H7 (cell line): ENCODE measurements at regions not wholly inside any gene's neighbourhood (a gene's known extent, or its start where the extent isn't known, plus 50 kb on each side); places are given as distances from the start of the nearest gene placed in this dataset.
A peak's percentile ranks its signal among the peaks of the same experiment; 100 is the strongest.

ENCODE experiments used
- DNase-seq: peaks from one replicate; pipeline ENCODE4 v3.0.0; 2012
- H3K27me3 ChIP-seq: 2 replicates; pipeline ENCODE4 v1.6.0; 2011; ENCODE audit warnings: mild to moderate bottlenecking, low read length; ENCODE audit not compliant: control insufficient read depth, insufficient read depth
- H3K36me3 ChIP-seq: replicated peaks from 2 replicates; pipeline ENCODE4 v1.5.1; 2011; ENCODE audit warnings: low read length; ENCODE audit not compliant: control insufficient read depth, insufficient read depth
- H3K4me3 ChIP-seq: 2 replicates; pipeline ENCODE4 v1.5.1; 2011; ENCODE audit warnings: low read depth, mild to moderate bottlenecking, control low read depth, low read length, moderate library complexity; ENCODE audit not compliant: insufficient read depth

DNA sequence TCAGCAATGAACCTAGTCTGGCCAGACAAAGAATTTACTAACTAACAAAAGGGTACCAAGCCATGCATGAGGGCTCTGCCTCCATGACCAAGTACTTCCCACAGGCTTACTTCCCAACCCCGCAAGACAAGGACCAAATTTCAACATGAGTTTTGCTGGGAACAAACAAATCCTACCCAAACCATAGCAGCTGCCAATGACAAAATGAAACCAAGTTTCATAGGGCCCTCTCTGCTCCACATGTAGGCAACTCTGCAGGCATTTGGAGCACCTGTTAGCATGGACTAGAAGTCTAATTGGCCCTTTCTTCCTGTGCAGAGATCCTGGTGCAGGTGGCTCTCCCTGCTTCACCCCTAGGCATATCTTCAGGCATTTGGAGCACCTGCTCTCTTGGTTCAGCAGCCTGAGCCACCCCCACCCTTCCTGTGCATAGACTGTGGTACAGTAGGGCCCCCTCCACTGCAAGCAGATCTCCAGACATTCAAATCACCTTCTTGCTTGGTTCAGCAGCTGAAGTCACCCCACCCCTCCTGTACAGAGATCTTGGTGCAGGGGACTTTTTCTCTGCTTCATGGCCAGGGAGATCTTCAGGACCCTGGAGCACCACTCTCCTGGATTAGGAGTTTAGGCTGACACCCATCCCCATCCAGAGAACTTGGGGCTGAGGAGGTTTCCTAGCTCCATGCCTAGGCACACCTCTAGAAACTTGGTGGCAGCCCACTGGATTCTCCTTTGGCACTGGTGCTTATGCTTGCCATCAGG is 308.7 kb downstream of the RPAP3 start:
- H3K4me3 ChIP-seq: no peak overlapping the region
- DNase-seq: no peak
- H3K27me3 ChIP-seq: no peaks in the 10 kb centered on the region
- H3K36me3 ChIP-seq: no peaks in the 10 kb centered on the region

DNA sequence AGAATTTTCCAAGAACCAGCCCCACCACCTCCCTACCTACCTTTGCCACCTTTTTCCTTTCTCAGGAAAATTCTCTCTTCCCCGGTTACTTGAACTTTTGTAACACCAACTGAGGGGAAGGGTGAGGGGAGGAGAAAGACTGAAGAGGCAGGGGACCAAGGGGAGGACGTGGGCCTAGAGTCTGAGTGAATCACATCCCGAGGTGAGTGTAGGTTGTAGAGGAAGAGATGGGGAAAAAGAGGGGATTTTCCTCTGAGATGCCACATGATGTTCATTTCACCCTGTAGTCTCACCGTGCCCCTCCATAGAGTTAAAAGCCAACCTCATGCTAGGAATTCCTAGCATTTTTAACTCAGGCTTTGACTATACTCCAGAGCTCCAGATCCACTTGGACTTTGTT is 311.8 kb downstream of the RPAP3 start:
- DNase-seq: no peak
- no peak overlapping the region for H3K4me3 ChIP-seq
- H3K36me3 ChIP-seq: no peaks in the 10 kb centered on the region
- H3K27me3 ChIP-seq: no peaks in the 10 kb centered on the region

DNA sequence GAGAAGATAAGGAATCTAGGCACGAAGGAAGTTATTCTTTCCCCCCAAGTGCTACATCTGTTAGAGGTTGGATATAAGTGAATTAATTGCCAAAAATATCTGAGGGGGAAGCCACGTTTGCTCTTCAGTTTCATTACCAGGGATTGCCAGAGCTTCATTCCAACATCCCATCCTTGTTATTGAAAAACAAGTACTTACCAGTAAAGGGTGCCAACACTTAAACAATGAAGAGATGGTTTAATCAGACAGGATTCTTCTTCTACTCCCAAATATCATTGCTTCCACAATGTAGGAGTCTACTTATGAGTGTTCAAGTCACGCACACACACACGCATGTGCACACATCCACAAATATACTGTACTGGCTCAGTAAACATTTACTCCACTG is 312.4 kb downstream of the RPAP3 start:
- DNase-seq: no peak
- Histone ChIP-seq H3K27me3 (no peaks in the 10 kb centered on the region), H3K36me3 (no peaks in the 10 kb centered on the region), H3K4me3 (no peak overlapping the region)

DNA sequence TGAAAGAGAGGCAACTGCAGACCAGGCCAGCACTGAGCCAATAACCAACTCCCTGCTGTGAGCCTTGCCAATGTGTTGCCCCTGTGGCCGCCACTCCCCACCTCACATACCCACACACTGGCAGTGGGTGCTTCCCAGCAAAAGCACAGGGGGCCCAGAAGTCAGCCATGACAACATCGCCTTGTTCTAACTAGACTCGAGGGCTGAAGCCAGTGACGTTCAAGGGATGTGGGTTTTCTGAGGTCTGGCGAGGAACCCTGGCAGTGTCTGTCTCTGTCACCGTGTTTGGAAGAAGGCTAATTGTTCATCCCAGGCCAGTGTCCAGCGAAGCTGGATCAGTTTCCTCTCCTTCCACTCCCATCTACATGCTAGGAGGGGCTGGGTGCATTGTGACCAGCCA is 311.8 kb upstream of the AMIGO2 start:
- no peak for DNase-seq
- Histone ChIP-seq H3K36me3 (no peaks in the 10 kb centered on the region), H3K27me3 (no peaks in the 10 kb centered on the region), H3K4me3 (no peak overlapping the region)

DNA sequence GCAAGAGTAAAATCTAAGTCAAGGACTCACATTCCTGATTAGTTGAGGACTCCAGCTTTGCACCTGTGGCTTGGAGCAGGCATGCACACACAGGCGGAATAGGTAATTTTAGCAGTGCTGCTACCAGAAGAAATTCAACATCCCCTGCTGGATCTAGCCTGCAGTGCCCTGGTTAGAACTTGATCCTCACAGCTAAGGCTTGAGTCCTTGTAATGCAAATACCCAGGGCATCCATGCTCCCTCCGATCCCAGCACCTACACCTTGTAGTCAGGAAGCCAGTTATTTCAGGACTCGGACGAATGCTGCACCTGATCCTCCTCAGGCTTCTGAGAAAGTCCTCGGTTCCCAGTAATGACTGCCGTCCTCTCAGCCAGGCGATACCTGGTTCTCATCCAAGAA is 309.0 kb upstream of the AMIGO2 start:
- H3K27me3 ChIP-seq: no peaks in the 10 kb centered on the region
- peak; percentile 25 for DNase-seq
- H3K36me3 ChIP-seq: no peaks in the 10 kb centered on the region
- no peak overlapping the region for H3K4me3 ChIP-seq

DNA sequence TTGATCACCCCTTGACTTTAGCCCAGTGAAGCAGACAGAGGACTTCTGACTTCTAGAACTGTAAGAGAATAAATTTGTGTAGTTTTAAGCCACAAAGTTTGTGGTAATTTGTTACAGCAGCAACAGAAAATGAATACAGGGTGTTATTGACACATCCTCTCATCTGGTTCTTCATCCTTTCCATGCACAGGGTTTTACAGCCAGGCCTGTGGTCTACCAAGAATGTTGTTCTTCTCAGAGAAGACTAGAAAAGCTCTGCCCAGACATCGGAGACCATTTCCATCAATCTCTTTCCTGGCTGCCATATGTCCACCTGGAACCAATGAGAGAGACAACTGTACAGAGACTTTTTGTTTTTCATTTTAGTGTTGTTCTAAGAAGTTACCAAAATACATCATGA is 308.2 kb upstream of the AMIGO2 start:
- H3K27me3 ChIP-seq: no peaks in the 10 kb centered on the region
- DNase-seq: no peak
- no peaks in the 10 kb centered on the region for H3K36me3 ChIP-seq
- H3K4me3 ChIP-seq: no peak overlapping the region

DNA sequence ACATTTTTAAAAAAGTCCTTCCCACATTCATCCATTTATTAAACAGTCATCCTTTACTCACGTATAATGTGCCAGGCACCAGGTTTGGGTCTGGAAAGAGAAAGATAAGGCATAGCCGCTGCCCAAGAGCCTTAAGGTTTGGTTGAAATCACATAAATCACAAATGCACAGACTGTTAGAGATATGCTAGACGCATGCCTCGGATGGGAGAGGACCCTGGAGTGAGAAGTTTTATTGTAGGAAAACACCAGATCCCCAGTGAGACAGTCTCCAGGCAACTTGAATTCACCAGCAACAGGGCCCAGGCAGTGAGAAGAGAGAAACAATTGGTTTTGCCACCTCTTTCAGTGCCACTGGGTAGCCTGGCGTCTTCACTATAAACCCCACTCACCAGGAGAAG is 305.9 kb upstream of the AMIGO2 start:
- DNase-seq: no peak

DNA sequence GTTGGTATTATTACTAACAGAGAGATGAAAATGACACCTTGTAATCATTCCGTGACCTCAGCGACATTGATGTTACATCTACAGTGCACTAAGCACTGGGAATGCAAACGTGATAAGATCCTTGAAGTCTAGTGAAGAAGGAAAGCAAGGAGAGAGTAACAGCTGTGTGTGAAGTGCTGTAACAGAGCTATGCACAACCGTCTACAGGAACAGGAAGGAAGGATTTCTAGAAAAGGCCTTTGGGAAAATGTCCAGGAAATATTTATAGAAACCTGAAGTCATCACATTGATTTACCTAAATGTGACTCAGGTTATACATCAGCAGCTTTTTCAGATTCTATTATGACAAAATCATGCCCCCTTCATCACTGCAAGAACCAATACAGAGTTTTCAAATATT is 304.2 kb upstream of the AMIGO2 start:
- Histone ChIP-seq H3K36me3 (no peaks in the 10 kb centered on the region), H3K4me3 (no peak overlapping the region), H3K27me3 (no peaks in the 10 kb centered on the region)
- no peak for DNase-seq

More for the DNA sequence above, 305.9 kb upstream of the AMIGO2 start:
- Histone ChIP-seq H3K4me3 (no peak overlapping the region), H3K27me3 (no peaks in the 10 kb centered on the region), H3K36me3 (no peaks in the 10 kb centered on the region)

DNA sequence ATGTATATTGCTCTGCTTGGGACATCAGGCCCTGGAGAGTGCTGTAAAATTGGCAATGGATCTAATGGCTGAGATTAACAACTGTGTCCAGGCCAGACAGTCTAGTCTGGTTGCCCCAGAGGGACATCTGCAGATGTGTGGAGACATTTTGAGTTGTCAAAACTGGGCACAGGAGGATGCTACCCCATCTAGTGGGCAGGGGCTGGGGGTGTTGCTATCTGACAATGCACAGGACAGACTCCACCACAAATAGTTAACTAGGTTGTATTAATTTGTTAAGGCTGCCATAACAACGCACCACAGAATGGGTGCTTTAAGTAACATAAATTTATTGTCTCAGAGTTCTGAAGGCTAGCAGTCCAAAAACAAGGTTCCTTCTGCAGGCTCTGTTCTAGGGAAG is 302.5 kb upstream of the AMIGO2 start:
- no peak for DNase-seq
- no peaks in the 10 kb centered on the region for H3K27me3 ChIP-seq
- no peak overlapping the region for H3K4me3 ChIP-seq
- no peaks in the 10 kb centered on the region for H3K36me3 ChIP-seq

DNA sequence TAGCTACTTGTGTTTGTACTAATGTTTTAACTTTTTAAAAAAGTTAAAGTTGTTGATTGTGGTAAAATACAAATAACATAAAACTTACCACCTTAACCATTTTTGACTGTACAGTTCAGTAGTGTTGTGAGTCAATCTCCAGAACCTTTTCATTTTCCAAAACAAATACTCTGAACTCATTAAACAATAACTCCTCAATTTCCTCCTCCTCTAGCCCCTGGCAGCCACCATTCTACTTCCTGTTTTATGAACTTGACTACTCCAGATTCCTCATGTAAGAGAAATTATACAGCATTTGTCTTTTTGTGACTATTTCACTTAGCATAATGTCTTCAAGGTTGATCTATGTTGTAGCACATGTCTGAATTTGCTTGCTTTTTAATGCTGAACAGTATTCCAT is 299.1 kb upstream of the AMIGO2 start:
- Histone ChIP-seq H3K27me3 (no peaks in the 10 kb centered on the region), H3K36me3 (no peaks in the 10 kb centered on the region), H3K4me3 (no peak overlapping the region)
- no peak for DNase-seq

DNA sequence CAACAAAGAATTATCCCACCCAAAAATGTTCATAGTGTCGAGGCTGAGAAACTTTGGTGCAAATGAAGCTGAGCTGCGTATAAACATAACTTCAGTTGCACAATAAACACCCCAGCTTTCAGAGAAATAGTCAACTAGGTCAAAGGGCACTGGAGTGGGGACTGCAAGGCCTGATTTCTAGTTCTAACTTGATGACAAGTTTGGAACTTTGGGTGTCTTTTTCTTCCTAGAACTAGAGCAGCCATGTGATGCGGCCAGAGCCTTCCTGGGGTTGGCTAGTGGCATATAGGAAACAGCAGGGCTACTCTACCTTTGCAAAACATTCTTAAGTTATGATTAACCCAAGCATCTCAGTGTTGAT is 298.4 kb upstream of the AMIGO2 start:
- Histone ChIP-seq H3K4me3 (no peak overlapping the region), H3K36me3 (no peaks in the 10 kb centered on the region), H3K27me3 (no peaks in the 10 kb centered on the region)
- no peak for DNase-seq

DNA sequence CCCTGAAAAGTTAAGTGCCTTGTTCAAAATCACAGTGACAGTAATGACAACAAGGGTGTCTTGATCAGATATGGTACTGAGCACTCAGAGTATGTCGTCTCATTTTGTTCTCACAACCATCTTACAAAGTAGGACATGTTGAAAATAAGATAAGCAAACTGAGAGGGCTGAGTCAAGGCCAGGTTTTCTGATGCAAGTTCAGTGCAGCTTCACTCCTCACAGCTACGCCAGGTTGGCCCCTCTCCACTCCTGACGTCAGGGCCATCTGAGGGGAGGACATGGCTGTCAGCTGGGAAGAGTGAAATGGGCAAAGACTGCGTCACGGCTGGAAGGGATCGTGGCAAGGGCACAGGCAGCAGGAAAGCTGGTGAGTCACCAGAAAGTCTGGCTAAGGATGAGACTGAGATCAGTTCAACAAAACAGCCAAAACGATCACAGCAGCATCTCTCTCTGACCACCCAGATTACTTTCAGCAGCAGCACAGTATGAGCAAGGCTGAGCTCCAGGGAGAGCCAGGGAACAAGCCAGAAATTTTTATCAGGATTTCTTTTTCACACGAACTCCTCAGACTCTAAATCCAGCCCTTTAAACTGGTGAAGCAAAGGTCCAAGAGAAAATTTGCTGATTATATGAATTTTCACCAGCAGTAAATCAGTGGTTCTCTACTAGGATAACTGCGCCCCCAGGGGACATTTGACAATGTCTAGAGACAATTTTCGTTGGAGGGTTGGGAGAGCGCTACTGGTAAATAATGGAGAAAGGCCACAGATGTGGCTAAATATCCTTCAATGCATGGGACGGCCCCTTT is 297.9 kb upstream of the AMIGO2 start:
- Histone ChIP-seq H3K4me3 (no peak overlapping the region), H3K27me3 (no peaks in the 10 kb centered on the region), H3K36me3 (no peaks in the 10 kb centered on the region)
- DNase-seq: no peak

DNA sequence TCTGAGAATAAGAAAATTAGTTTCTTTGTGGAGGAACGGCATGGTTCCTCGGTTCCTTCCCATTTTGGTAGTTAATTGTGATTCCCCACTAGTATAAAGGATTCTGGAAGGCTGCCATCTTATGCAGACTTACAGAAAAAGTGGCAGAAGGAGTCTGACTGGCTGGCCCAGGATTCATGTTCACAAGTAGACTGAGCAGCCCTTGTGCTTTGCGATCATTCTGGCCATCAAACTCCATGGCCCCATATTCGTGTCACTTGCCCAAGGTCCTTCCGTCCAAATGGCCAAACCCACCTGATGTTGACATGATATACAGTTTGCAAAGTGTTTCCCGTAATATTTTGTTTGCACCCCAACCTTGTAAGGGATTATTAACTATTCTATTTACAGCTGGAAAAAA is 297.2 kb upstream of the AMIGO2 start:
- Histone ChIP-seq H3K36me3 (no peaks in the 10 kb centered on the region), H3K27me3 (no peaks in the 10 kb centered on the region; the same call in 1 of the 2 replicates), H3K4me3 (no peak overlapping the region)
- DNase-seq: no peak

DNA sequence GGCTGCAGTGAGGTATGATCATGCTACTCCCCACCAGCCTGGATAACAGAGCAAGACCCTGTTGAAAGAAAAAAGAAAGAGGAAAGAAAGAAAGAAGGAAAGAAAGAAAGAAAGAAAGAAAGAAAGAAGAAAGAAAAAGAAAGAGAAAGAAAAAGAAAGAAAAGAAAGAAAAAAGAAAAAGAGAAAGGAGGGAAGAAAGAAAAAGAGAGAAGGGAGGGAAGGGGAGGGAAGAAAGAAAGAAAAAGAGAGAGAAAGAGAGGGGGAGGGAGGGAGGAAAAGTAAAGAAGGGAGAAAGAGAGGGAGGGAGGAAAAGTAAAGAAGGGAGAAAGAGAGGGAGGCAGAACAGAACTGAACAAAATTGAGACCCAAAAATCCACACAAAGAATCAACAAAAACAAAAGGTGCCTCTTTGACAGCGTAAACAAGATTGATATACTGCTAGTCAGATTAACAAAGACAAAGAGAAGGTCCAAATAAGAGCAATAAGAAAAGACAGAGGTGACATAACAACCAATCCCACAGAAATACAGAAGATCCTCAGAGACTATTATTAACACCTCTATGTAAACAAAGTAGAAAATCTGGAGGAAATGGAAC is 293.9 kb upstream of the AMIGO2 start:
- H3K4me3 ChIP-seq: no peak overlapping the region

DNA sequence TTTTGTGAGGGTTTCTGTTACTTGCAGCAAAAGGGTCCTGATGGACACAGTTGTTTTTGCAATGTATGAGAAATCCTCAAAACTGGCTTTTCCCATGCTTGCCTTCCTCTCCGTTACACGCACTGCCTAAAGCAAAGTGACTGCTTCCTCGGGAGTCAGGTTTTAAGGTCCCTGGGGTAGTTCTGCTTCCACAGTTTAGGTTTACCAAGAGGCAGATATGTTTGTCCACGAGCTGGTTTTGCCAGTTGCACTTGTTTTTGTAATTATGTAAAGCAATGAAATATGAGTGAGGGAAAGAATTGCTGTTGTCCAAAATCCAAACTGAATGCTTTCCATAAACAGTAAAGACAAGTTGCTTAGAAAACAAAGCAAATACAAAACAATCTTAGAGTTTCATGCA is 290.7 kb upstream of the AMIGO2 start:
- H3K4me3 ChIP-seq: no peak overlapping the region
- H3K27me3 ChIP-seq: no peaks in the 10 kb centered on the region; the same call in 1 of the 2 replicates
- H3K36me3 ChIP-seq: no peaks in the 10 kb centered on the region
- no peak for DNase-seq

More for the DNA sequence above, 293.9 kb upstream of the AMIGO2 start:
- Histone ChIP-seq H3K27me3 (no peaks in the 10 kb centered on the region; the same call in 1 of the 2 replicates), H3K36me3 (no peaks in the 10 kb centered on the region)
- no peak for DNase-seq
